SU-DHL-6 (cell line): ENCODE measurements at regions not wholly inside any gene's neighbourhood (a gene's known extent, or its start where the extent isn't known, plus 50 kb on each side); places are given as distances from the start of the nearest gene placed in this dataset.

Experiments used
- CTCF ChIP-seq: fragments of 200-600 bp; sonication (generic); IDR thresholded peaks from one replicate; pipeline ENCODE4 v1.5.1; 2017; ENCODE audit warnings: antibody characterized with exemption, mild to moderate bottlenecking, low read length, moderate library complexity; ENCODE audit not compliant: insufficient read depth, poor library complexity, severe bottlenecking
- EZH2phosphoT487 ChIP-seq: fragments of 200-600 bp; sonication (generic), shearing (Covaris generic); conservative IDR thresholded peaks from 2 replicates; pipeline ENCODE4 v1.6.1; 2018; ENCODE audit warnings: mild to moderate bottlenecking, antibody characterized with exemption, low read length, moderate library complexity, mixed read lengths

DNA sequence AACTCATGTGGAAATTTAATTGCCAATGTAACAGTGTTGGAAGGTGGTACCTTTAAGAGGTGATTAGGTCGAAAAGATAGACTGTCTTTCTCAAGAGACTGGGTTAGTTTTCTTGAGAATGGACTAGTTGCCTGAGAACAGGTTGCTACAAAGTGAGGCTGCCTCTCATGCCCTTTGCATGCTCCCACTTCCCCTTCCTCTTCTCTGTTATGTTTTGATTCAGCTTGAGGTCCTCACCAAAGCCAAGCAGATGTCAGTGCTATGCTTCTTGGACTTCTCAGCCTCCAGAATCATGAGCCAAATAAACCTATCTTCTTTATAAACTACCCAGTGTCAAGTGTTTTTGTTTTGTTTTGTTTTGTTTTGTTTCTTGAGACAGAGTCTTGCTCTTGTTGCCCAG, 187.0 kb upstream of the RUNX1 start:
- TF ChIP-seq CTCF (no peak), EZH2phosphoT487 (no peak)
